HCT116 (cell line): ENCODE measurements at regions not wholly inside any gene's neighbourhood (a gene's known extent, or its start where the extent isn't known, plus 50 kb on each side); places are given as distances from the start of the nearest gene placed in this dataset.
"Not testable (repeated sequence)": the region's sequence is repeated elsewhere in the genome, so short reads cannot be mapped to it uniquely, and the experiment has no call there.

Experiments
- ATAC-seq: fragments of 200-7000 bp; cut with Tn5 transposase; 2 replicates; pipeline ENCODE4 v1.9.1; 2020; ENCODE audit warnings: mild to moderate bottlenecking, moderate library complexity
- BruUV-seq: library from RNA; stranded (reverse); fragments of 400-500 nt; replicated peaks from 2 replicates; lab custom pipeline; 2021; lab: Mats Ljungman, UMichigan
- CTCF ChIA-PET: fragments of 300-600 bp; sonication (Branson Sonifier 250); formaldehyde crosslinking; loops from one replicate; lab custom pipeline; 2021; ENCODE audit warnings: antibody characterized with exemption; lab: Charles Lee
- POLR2A ChIA-PET: fragments of 300-600, 350-600 bp; sonication (Branson Sonifier 250); formaldehyde crosslinking; loops from one replicate; lab custom pipeline; 2021; ENCODE audit warnings: antibody characterized with exemption; lab: Charles Lee
- RAD21 ChIA-PET, 2 experiments: fragments of 300-600 bp; sonication (Branson Sonifier 250); formaldehyde crosslinking; loops; one replicate each; lab custom pipeline; 2023; ENCODE audit warnings: low total read pairs in 2 of 2; ENCODE audit not compliant: uncharacterized antibody in 2 of 2, unreplicated experiment in 2 of 2, low non-redundant PET in 1 of 2; lab: Charles Lee
- DNase-seq: peaks from one replicate; pipeline ENCODE4 v3.0.0-alpha.2; 2010; ENCODE audit warnings: low read depth, low spot score
- H2AFZ ChIP-seq: fragments of 200-600 bp; shearing (Covaris generic), sonication (generic); 2 replicates; pipeline ENCODE4 v1.6.1; 2017; ENCODE audit warnings: low read depth, mixed run types, mixed read lengths, antibody characterized with exemption, low read length; ENCODE audit not compliant: poor library complexity, severe bottlenecking
- H3K27ac ChIP-seq: 2 replicates; pipeline ENCODE4 v1.5.1; 2012; ENCODE audit warnings: low read depth, low read length
- H3K27me3 ChIP-seq: fragments of 200-600 bp; sonication (generic); 2 replicates; pipeline ENCODE4 v1.6.1; 2016; ENCODE audit warnings: mixed run types, low read length, mixed read lengths; ENCODE audit not compliant: insufficient read depth
- H3K36me3 ChIP-seq, 2 experiments: fragments of 200-500 bp in 1 of 2; fragments of 200-600 bp in 1 of 2; sonication (Bioruptor generic) in 1 of 2; sonication (generic) in 1 of 2; 2 replicates each; pipeline versions ENCODE4 v1.5.1 to v1.6.1; 2014 to 2016; ENCODE audit warnings: low read length in 2 of 2, inconsistent platforms in 1 of 2, mixed read lengths in 1 of 2, mixed run types in 1 of 2; ENCODE audit not compliant: insufficient read depth in 2 of 2, control insufficient read depth in 1 of 2
- H3K4me1 ChIP-seq, 2 experiments: fragments of 200-600 bp in 1 of 2; sonication (generic) in 1 of 2; 2 replicates each; pipeline versions ENCODE4 v1.5.1 to v1.6.1; 2012 to 2017; ENCODE audit warnings: low read length in 2 of 2, inconsistent platforms in 1 of 2, mild to moderate bottlenecking in 1 of 2, mixed read lengths in 1 of 2, mixed run types in 1 of 2, moderate library complexity in 1 of 2; ENCODE audit not compliant: insufficient read depth in 2 of 2, control insufficient read depth in 1 of 2
- H3K4me2 ChIP-seq: fragments of 200-600 bp; sonication (generic); 2 replicates; pipeline ENCODE4 v1.6.1; 2017; ENCODE audit warnings: mixed run types, low read length, mixed read lengths
- H3K4me3 ChIP-seq, 2 experiments: fragments of 200-600 bp in 1 of 2; sonication (generic) in 1 of 2; replicated peaks in 1 of 2; 2 replicates each; pipeline ENCODE4 v1.5.1; 2011 to 2016; ENCODE audit warnings: low read length in 2 of 2, control low read depth in 1 of 2, low read depth in 1 of 2, mild to moderate bottlenecking in 1 of 2, mixed read lengths in 1 of 2, mixed run types in 1 of 2
- H3K79me2 ChIP-seq: fragments of 200-600 bp; sonication (generic); 2 replicates; pipeline ENCODE4 v1.6.1; 2017; ENCODE audit warnings: mild to moderate bottlenecking, mixed run types, low read length, moderate library complexity, mixed read lengths; ENCODE audit not compliant: insufficient read depth
- H3K9ac ChIP-seq: fragments of 200-600 bp; sonication (generic); 2 replicates; pipeline ENCODE4 v1.6.1; 2016; ENCODE audit warnings: low read length, mixed read lengths
- H3K9me2 ChIP-seq: fragments of 200-600 bp; sonication (generic), shearing (Covaris generic); 2 replicates; pipeline ENCODE4 v1.6.1; 2017; ENCODE audit warnings: mixed run types, mild to moderate bottlenecking, moderate library complexity; ENCODE audit not compliant: insufficient read depth
- H3K9me3 ChIP-seq, 2 experiments: fragments of 200-500 bp in 1 of 2; fragments of 200-600 bp in 1 of 2; sonication (Bioruptor generic) in 1 of 2; sonication (generic) in 1 of 2; 2 replicates each; pipeline ENCODE4 v1.6.1; 2014 to 2017; ENCODE audit warnings: low read length in 2 of 2, mixed read lengths in 2 of 2, inconsistent platforms in 1 of 2, low read depth in 1 of 2, mild to moderate bottlenecking in 1 of 2, mixed run types in 1 of 2, moderate library complexity in 1 of 2; ENCODE audit not compliant: control insufficient read depth in 1 of 2, insufficient read depth in 1 of 2
- H4K20me1 ChIP-seq: fragments of 200-600 bp; sonication (generic), shearing (Covaris generic); 2 replicates; pipeline ENCODE4 v1.6.1; 2017; ENCODE audit warnings: mixed run types, mild to moderate bottlenecking, moderate library complexity; ENCODE audit not compliant: insufficient read depth
- CEBPB ChIP-seq: IDR thresholded peaks from 2 replicates; pipeline ENCODE4 v1.6.1; 2012; ENCODE audit warnings: low read depth
- EGR1 ChIP-seq: IDR thresholded peaks from 2 replicates; pipeline ENCODE4 v1.6.1; 2012; ENCODE audit warnings: low read depth
- FOSL1 ChIP-seq: IDR thresholded peaks from 2 replicates; pipeline ENCODE4 v1.6.1; 2012; ENCODE audit warnings: low read depth
- JUND ChIP-seq: IDR thresholded peaks from 2 replicates; pipeline ENCODE4 v1.6.1; 2012
- MAX ChIP-seq: IDR thresholded peaks from 2 replicates; pipeline ENCODE4 v1.6.1; 2012
- POLR2AphosphoS5 ChIP-seq: IDR thresholded peaks from 2 replicates; pipeline ENCODE4 v1.6.1; 2011; ENCODE audit warnings: mild to moderate bottlenecking, low read depth, low read length, moderate library complexity
- REST ChIP-seq: IDR thresholded peaks from 2 replicates; pipeline ENCODE4 v1.6.1; 2012; ENCODE audit warnings: low read depth
- SIN3A ChIP-seq: IDR thresholded peaks from 2 replicates; pipeline ENCODE4 v1.6.1; 2012; ENCODE audit warnings: low read depth
- SP1 ChIP-seq: IDR thresholded peaks from 2 replicates; pipeline ENCODE4 v1.6.1; 2012; ENCODE audit warnings: low read depth
- SRF ChIP-seq: IDR thresholded peaks from 2 replicates; pipeline ENCODE4 v1.6.1; 2012; ENCODE audit warnings: low read depth
- TCF7L2 ChIP-seq: IDR thresholded peaks from 2 replicates; pipeline ENCODE4 v1.7.0; 2011; ENCODE audit warnings: borderline replicate concordance, inconsistent platforms; ENCODE audit not compliant: insufficient read depth, insufficient read length; ENCODE audit errors: extremely low read depth
- YY1 ChIP-seq: IDR thresholded peaks from 2 replicates; pipeline ENCODE4 v1.6.1; 2011; ENCODE audit warnings: low read length, low read depth, moderate library complexity, mild to moderate bottlenecking; ENCODE audit not compliant: insufficient replicate concordance; ENCODE audit errors: extremely low read depth
- ZFX ChIP-seq: fragments of 450-650 bp; IDR thresholded peaks from 2 replicates; pipeline ENCODE4 v1.6.1; 2017
- ZNF274 ChIP-seq: fragments of 200-500 bp; sonication (Bioruptor generic); IDR thresholded peaks from 2 replicates; pipeline ENCODE4 v1.6.1; 2014; ENCODE audit warnings: mild to moderate bottlenecking, low read depth, low read length, inconsistent platforms
- intact Hi-C: fragments of 100-400 bp; cut with micrococcal nuclease; formaldehyde crosslinking; loops from 2 replicates; pipeline ENCODE4 v1.10.0; 2022

- H3K9me2 ChIP-seq, POLR2A ChIA-PET, H3K27ac ChIP-seq, H4K20me1 ChIP-seq, intact Hi-C loops, H3K9me3 ChIP-seq, ATAC-seq, RAD21 ChIA-PET, H3K79me2 ChIP-seq, CTCF ChIA-PET, H3K36me3 ChIP-seq, H3K4me2 ChIP-seq, H3K9ac ChIP-seq, H3K4me1 ChIP-seq, H3K27me3 ChIP-seq, DNase-seq, H2AFZ ChIP-seq, BruUV-seq, H3K4me3 ChIP-seq: not testable (repeated sequence)
Observed at GRCh38 chr1:87992536-87992935, 663.9 kb downstream of the LMO4 start.

- POLR2A ChIA-PET, result no interaction called here
- TF ChIP-seq ZFX (no peak), YY1 (no peak), TCF7L2 (no peak), CEBPB (no peak), REST (no peak), POLR2AphosphoS5 (no peak), SRF (no peak), JUND (no peak), ZNF274 (no peak), EGR1 (no peak), SIN3A (no peak), FOSL1 (no peak), MAX (no peak), SP1 (no peak)
- BruUV-seq, result no TSS peak
- no peaks in the 10 kb centered on the region for H3K4me1 ChIP-seq
- intact Hi-C loops, result no loop called here
- no peaks in the 10 kb centered on the region for H3K27me3 ChIP-seq
- no peaks in the 10 kb centered on the region for H4K20me1 ChIP-seq
- no peak overlapping the region for H3K4me2 ChIP-seq
- DNase-seq (no peak), ATAC-seq (no peak)
- no peak overlapping the region for H2AFZ ChIP-seq
- CTCF ChIA-PET, result no interaction called here
- H3K9ac ChIP-seq, result no peak overlapping the region
- no peaks in the 10 kb centered on the region for H3K36me3 ChIP-seq
- no peak overlapping the region for H3K4me3 ChIP-seq
- H3K9me3 ChIP-seq, result no peaks in the 10 kb centered on the region
- no peaks in the 10 kb centered on the region for H3K9me2 ChIP-seq
- no peak overlapping the region for H3K27ac ChIP-seq
- RAD21 ChIA-PET, result no interaction called here
- no peaks in the 10 kb centered on the region for H3K79me2 ChIP-seq
Observed at GRCh38 chr1:87993051-87993450, 664.4 kb downstream of the LMO4 start.
